Natural killer cell (primary cell): ENCODE measurements at regions not wholly inside any gene's neighbourhood (a gene's known extent, or its start where the extent isn't known, plus 50 kb on each side); places are given as distances from the start of the nearest gene placed in this dataset.

Experiments used
- ATAC-seq, 3 donors: fragments of 150-1000 bp in 2 of 3; fragments of 200-7000 bp in 1 of 3; cut with Tn5 transposase; 1 replicate in 1 of 3; 2 replicates in 2 of 3; pipeline ENCODE4 v1.10.0; 2021; ENCODE audit warnings: mild to moderate bottlenecking in 2 of 3, moderate library complexity in 2 of 3
- DNase-seq, 2 donors: peaks; one replicate each; pipeline versions ENCODE4 v3.0.0 to v3.0.0-alpha.2; 2013 to 2021; ENCODE audit warnings: mixed read lengths in 1 of 2
- H3K27ac ChIP-seq: one replicate; pipeline ENCODE4 v1.5.1; 2013; ENCODE audit warnings: mild to moderate bottlenecking, low read length
- H3K27me3 ChIP-seq: one replicate; pipeline ENCODE4 v1.6.1; 2013; ENCODE audit warnings: low read length; ENCODE audit not compliant: control insufficient read depth, insufficient read depth
- H3K36me3 ChIP-seq: one replicate; pipeline ENCODE4 v1.6.1; 2013; ENCODE audit warnings: low read length; ENCODE audit not compliant: control insufficient read depth, insufficient read depth
- H3K4me1 ChIP-seq: one replicate; pipeline ENCODE4 v1.6.1; 2013; ENCODE audit warnings: low read length; ENCODE audit not compliant: control insufficient read depth, insufficient read depth
- H3K4me3 ChIP-seq: one replicate; pipeline ENCODE4 v1.5.1; 2013; ENCODE audit warnings: low read length
- H3K9me3 ChIP-seq: one replicate; pipeline ENCODE4 v1.6.1; 2013; ENCODE audit warnings: low read length; ENCODE audit not compliant: control insufficient read depth, insufficient read depth
- H3K27ac Mint-ChIP-seq, 2 donors: one replicate each; pipeline ENCODE4 v1.8.0; 2022; ENCODE audit warnings: mild to moderate bottlenecking in 2 of 2, mixed read lengths in 2 of 2, moderate library complexity in 1 of 2
- H3K27me3 Mint-ChIP-seq, 2 donors: one replicate each; pipeline ENCODE4 v1.8.0; 2022; ENCODE audit warnings: low read depth in 2 of 2, mixed read lengths in 2 of 2
- H3K36me3 Mint-ChIP-seq: one replicate; pipeline ENCODE4 v1.8.0; 2022; ENCODE audit warnings: mixed read lengths
- H3K4me1 Mint-ChIP-seq, 2 donors: one replicate each; pipeline ENCODE4 v1.8.0; 2022; ENCODE audit warnings: mixed read lengths in 2 of 2
- H3K4me3 Mint-ChIP-seq: one replicate; pipeline ENCODE4 v1.8.0; 2022; ENCODE audit warnings: mild to moderate bottlenecking, moderate library complexity, mixed read lengths
- H3K9me3 Mint-ChIP-seq, 2 donors: one replicate each; pipeline ENCODE4 v1.8.0; 2022; ENCODE audit warnings: mixed read lengths in 2 of 2
- WGBS: methylation state at CpG from one replicate; pipeline ENCODE4 v1.1.7; 2013; ENCODE audit warnings: missing lambda C conversion rate; ENCODE audit not compliant: insufficient coverage; 5-methylcytosine and 5-hydroxymethylcytosine counted together
- intact Hi-C: fragments of 100-400 bp; cut with micrococcal nuclease; formaldehyde crosslinking; loops from one replicate; pipeline ENCODE4 v1.14.2; 2022
- TF ChIP-seq, protein P1 (sequence below): fragments of 200-600 bp; IDR thresholded peaks from one replicate; pipeline ENCODE4 v1.8.0; 2022; ENCODE audit warnings: antibody characterized with exemption

DNA sequence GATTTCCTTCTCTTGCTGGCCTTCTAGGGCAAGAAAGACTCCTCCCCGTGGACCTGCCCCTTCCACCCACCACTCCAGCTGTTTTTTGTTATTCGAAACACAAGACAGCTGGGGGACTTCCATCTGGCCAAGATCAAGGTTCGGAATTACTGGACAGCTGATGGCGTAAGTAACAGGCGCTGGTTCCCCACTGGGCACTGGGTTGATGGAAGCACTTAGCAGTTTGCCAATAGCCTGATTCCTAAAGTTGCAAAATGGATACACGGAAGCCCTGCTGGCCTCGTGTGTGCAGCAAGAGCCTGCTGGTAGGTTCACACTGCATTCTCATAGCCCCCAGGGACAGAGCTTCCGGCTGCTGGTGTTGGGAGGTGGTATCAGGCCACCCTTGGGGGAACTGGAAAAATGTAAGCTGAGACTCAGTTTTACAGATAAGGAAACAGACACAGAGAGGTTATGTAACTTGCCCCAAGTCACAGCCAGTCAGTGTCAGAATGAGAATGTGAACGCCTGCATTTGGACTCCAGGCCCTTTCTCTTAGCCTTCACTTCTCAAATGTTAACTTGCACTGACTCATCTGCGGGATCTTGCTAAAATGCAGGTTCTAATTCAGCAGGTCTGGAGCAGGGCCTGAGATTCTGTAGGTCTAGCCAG is 171.7 kb downstream of the KATNIP start:
- Mint-ChIP-seq H3K9me3 (no peaks in the 10 kb centered on the region), H3K4me1 (peaks cover 24 to 39% of the 10 kb centered on the region in 2 donors), H3K36me3 (no peaks in the 10 kb centered on the region), H3K27ac (peak overlapping the region; percentile 14 to 74), H3K27me3 (no peaks in the 10 kb centered on the region), H3K4me3 (peak overlapping the region; percentile 67)
- no peaks in the 10 kb centered on the region for H3K9me3 ChIP-seq
- peak in 1 of 3 donors; percentile 8 for ATAC-seq
- peaks cover 36% of the 10 kb centered on the region for H3K4me1 ChIP-seq
- TF ChIP-seq, protein P1, sequence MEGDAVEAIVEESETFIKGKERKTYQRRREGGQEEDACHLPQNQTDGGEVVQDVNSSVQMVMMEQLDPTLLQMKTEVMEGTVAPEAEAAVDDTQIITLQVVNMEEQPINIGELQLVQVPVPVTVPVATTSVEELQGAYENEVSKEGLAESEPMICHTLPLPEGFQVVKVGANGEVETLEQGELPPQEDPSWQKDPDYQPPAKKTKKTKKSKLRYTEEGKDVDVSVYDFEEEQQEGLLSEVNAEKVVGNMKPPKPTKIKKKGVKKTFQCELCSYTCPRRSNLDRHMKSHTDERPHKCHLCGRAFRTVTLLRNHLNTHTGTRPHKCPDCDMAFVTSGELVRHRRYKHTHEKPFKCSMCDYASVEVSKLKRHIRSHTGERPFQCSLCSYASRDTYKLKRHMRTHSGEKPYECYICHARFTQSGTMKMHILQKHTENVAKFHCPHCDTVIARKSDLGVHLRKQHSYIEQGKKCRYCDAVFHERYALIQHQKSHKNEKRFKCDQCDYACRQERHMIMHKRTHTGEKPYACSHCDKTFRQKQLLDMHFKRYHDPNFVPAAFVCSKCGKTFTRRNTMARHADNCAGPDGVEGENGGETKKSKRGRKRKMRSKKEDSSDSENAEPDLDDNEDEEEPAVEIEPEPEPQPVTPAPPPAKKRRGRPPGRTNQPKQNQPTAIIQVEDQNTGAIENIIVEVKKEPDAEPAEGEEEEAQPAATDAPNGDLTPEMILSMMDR = no peak
- 91% methylated on average over 10 of the region's 10 CpGs for WGBS
- no peaks in the 10 kb centered on the region for H3K27me3 ChIP-seq
- intact Hi-C loops = no loop called here
- no peaks in the 10 kb centered on the region for H3K36me3 ChIP-seq
- no peak overlapping the region for H3K4me3 ChIP-seq
- no peak for DNase-seq
- H3K27ac ChIP-seq = no peak overlapping the region

DNA sequence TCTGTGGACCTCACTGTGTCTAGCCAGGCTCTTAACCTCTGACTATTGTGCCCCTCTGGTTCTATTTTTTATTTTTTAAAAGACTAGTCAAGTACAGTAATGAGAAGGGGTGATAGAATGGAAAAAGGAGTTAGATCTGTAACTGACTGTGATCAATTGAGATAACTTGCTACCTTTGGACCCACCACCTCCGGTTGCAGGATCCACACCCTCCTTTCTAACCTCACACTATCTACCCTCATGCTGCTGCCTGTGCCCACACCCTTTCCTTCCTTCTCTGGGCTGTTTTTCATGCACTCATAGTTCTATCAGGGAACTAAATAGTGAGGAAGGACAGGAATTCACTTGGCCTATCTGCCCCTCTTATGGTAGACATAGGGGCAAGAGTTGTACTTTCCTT is 172.3 kb downstream of the KATNIP start:
- H3K27me3 Mint-ChIP-seq = no peaks in the 10 kb centered on the region
- H3K27ac Mint-ChIP-seq = peak overlapping the region; percentile 14 to 74
- peak overlapping the region; percentile 67 for H3K4me3 Mint-ChIP-seq
- no peaks in the 10 kb centered on the region for H3K9me3 ChIP-seq
- intact Hi-C loops = no loop called here
- TF ChIP-seq, protein P1 = no peak
- no peaks in the 10 kb centered on the region for H3K36me3 ChIP-seq
- H3K27me3 ChIP-seq = no peaks in the 10 kb centered on the region
- DNase-seq = no peak
- 45% methylated on average over 1 of the region's 1 CpG for WGBS
- ATAC-seq = peak in 1 of 3 donors; percentile 55
- H3K9me3 Mint-ChIP-seq = no peaks in the 10 kb centered on the region
- H3K4me1 ChIP-seq = peaks cover 36% of the 10 kb centered on the region
- peak overlapping the region; percentile 13 for H3K27ac ChIP-seq
- no peak overlapping the region for H3K4me3 ChIP-seq
- H3K36me3 Mint-ChIP-seq = no peaks in the 10 kb centered on the region
- peaks cover 24 to 39% of the 10 kb centered on the region in 2 donors for H3K4me1 Mint-ChIP-seq

DNA sequence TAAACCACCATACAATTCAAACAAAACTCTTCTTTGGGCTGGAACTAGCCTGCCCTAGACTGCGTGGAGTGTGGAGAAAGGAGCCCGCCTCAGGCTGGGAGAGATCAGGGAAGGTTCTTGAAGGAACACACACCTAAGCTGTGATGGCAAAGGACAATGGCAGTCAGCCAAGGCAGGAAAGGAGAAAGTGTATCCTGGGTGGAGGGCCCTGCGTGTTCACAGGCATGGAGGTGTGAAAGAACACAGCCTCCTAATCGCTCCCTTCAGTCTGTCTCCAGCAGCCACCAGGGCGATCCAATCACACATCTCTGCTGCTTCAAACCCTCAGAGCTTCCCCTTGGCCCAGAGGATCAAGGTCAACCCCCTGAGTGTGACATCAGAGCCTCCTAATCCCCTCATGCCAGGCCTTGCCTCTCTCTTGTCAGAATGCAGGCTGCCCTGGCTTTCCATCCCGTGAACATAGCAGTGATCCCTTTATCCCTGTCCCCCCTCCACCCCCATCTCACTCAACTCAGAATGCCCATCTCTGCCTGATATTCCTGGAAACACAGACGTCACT is 173.0 kb downstream of the KATNIP start:
- Mint-ChIP-seq H3K9me3 (no peaks in the 10 kb centered on the region), H3K4me1 (peaks cover 24 to 39% of the 10 kb centered on the region in 2 donors), H3K4me3 (peak overlapping the region; percentile 67), H3K27ac (peak overlapping the region; percentile 14 to 74), H3K36me3 (no peaks in the 10 kb centered on the region), H3K27me3 (no peaks in the 10 kb centered on the region)
- H3K4me1 ChIP-seq = peaks cover 36% of the 10 kb centered on the region
- intact Hi-C loops = no loop called here
- 82% methylated on average over 7 of the region's 7 CpGs for WGBS
- peaks cover 2% of the 10 kb centered on the region for H3K36me3 ChIP-seq
- DNase-seq = peak in 1 of 2 donors; percentile 12
- H3K27me3 ChIP-seq = no peaks in the 10 kb centered on the region
- TF ChIP-seq, protein P1 = no peak
- H3K9me3 ChIP-seq = no peaks in the 10 kb centered on the region
- H3K4me3 ChIP-seq = no peak overlapping the region
- peak overlapping the region; percentile 13 for H3K27ac ChIP-seq
- peak in 1 of 3 donors; percentile 59 for ATAC-seq
